H9 (cell line): ENCODE measurements at regions not wholly inside any gene's neighbourhood (a gene's known extent, or its start where the extent isn't known, plus 50 kb on each side); places are given as distances from the start of the nearest gene placed in this dataset.

Experiments used
- DNase-seq: peaks from one replicate; pipeline ENCODE4 v3.0.0-alpha.2; 2017
- H2AFZ ChIP-seq: one replicate; pipeline ENCODE4 v1.6.1; 2013; ENCODE audit warnings: mild to moderate bottlenecking, low read length, control low read depth, moderate library complexity
- H2AK5ac ChIP-seq: 2 replicates; pipeline ENCODE4 v1.6.1; 2013; ENCODE audit warnings: low read length, control low read depth, mixed read lengths; ENCODE audit not compliant: insufficient read length
- H2BK120ac ChIP-seq: one replicate; pipeline ENCODE4 v1.6.1; 2013; ENCODE audit warnings: low read depth, mild to moderate bottlenecking, low read length, control low read depth, inconsistent platforms; ENCODE audit not compliant: poor library complexity, severe bottlenecking
- H2BK12ac ChIP-seq: 2 replicates; pipeline ENCODE4 v1.6.1; 2013; ENCODE audit warnings: low read length, control low read depth, mixed read lengths, low read depth; ENCODE audit not compliant: insufficient read length
- H2BK15ac ChIP-seq: 2 replicates; pipeline ENCODE4 v1.6.1; 2013; ENCODE audit warnings: low read depth, low read length, control low read depth
- H2BK20ac ChIP-seq: one replicate; pipeline ENCODE4 v1.6.1; 2013; ENCODE audit warnings: low read depth, mild to moderate bottlenecking, low read length, control low read depth, inconsistent platforms; ENCODE audit not compliant: poor library complexity, severe bottlenecking
- H2BK5ac ChIP-seq: 2 replicates; pipeline ENCODE4 v1.6.1; 2013; ENCODE audit warnings: low read length, control low read depth, mixed read lengths; ENCODE audit not compliant: insufficient read length
- H3K14ac ChIP-seq: 2 replicates; pipeline ENCODE4 v1.6.1; 2013; ENCODE audit warnings: low read length, control low read depth; ENCODE audit not compliant: insufficient read depth
- H3K18ac ChIP-seq: 2 replicates; pipeline ENCODE4 v1.6.1; 2013; ENCODE audit warnings: low read depth, mild to moderate bottlenecking, mixed read lengths, low read length, control low read depth; ENCODE audit not compliant: insufficient read length
- H3K23ac ChIP-seq: 2 replicates; pipeline ENCODE4 v1.6.1; 2013; ENCODE audit warnings: low read length, control low read depth, mixed read lengths, low read depth; ENCODE audit not compliant: insufficient read length
- H3K23me2 ChIP-seq: 2 replicates; pipeline ENCODE4 v1.6.1; 2013; ENCODE audit warnings: low read depth, mild to moderate bottlenecking, mixed read lengths, low read length, control low read depth; ENCODE audit not compliant: insufficient read length, poor library complexity, severe bottlenecking
- H3K27ac ChIP-seq: 2 replicates; pipeline ENCODE4 v1.5.1; 2013; ENCODE audit warnings: low read length, control low read depth, mixed read lengths, low read depth; ENCODE audit not compliant: insufficient read length
- H3K27me3 ChIP-seq: 2 replicates; pipeline ENCODE4 v1.6.1; 2013; ENCODE audit warnings: low read length, control low read depth, inconsistent platforms; ENCODE audit not compliant: insufficient read depth
- H3K4ac ChIP-seq: 2 replicates; pipeline ENCODE4 v1.6.1; 2013; ENCODE audit warnings: low read depth, mild to moderate bottlenecking, control low read depth, inconsistent platforms, low read length, moderate library complexity
- H3K4me1 ChIP-seq: 2 replicates; pipeline ENCODE4 v1.6.1; 2013; ENCODE audit warnings: low read length, control low read depth, inconsistent platforms; ENCODE audit not compliant: insufficient read depth
- H3K4me2 ChIP-seq: 2 replicates; pipeline ENCODE4 v1.6.1; 2013; ENCODE audit warnings: low read length, control low read depth, mixed read lengths; ENCODE audit not compliant: insufficient read length, insufficient read depth
- H3K56ac ChIP-seq: 2 replicates; pipeline ENCODE4 v1.6.1; 2013; ENCODE audit warnings: low read depth, mild to moderate bottlenecking, mixed read lengths, low read length, control low read depth; ENCODE audit not compliant: insufficient read length
- H3K79me1 ChIP-seq: 2 replicates; pipeline ENCODE4 v1.6.1; 2013; ENCODE audit warnings: low read depth, mild to moderate bottlenecking, moderate library complexity, low read length, control low read depth, inconsistent platforms; ENCODE audit not compliant: insufficient read depth, poor library complexity, severe bottlenecking
- H3K79me2 ChIP-seq: 2 replicates; pipeline ENCODE4 v1.6.1; 2013; ENCODE audit warnings: low read length, control low read depth, inconsistent platforms; ENCODE audit not compliant: insufficient read depth
- H3K9ac ChIP-seq: 2 replicates; pipeline ENCODE4 v1.6.1; 2013; ENCODE audit warnings: low read length, control low read depth, mixed read lengths; ENCODE audit not compliant: insufficient read length; ENCODE audit errors: extremely low read depth
- H3K9me3 ChIP-seq: one replicate; pipeline ENCODE4 v1.6.1; 2013; ENCODE audit warnings: low read depth, low read length, inconsistent platforms; ENCODE audit not compliant: control insufficient read depth
- H3T11ph ChIP-seq: one replicate; pipeline ENCODE4 v1.6.1; 2013; ENCODE audit warnings: mild to moderate bottlenecking, low read length, control low read depth, inconsistent platforms
- H4K20me1 ChIP-seq: one replicate; pipeline ENCODE4 v1.6.1; 2013; ENCODE audit not compliant: control insufficient read depth, insufficient read length, insufficient read depth
- H4K5ac ChIP-seq: 2 replicates; pipeline ENCODE4 v1.6.1; 2013; ENCODE audit warnings: low read depth, mild to moderate bottlenecking, mixed read lengths, low read length, control low read depth; ENCODE audit not compliant: insufficient read length
- H4K8ac ChIP-seq: replicated peaks from 2 replicates; pipeline ENCODE4 v1.6.1; 2013; ENCODE audit warnings: low read length, control low read depth, mixed read lengths, low read depth; ENCODE audit not compliant: insufficient read length
- H4K91ac ChIP-seq: 2 replicates; pipeline ENCODE4 v1.6.1; 2013; ENCODE audit warnings: low read depth, mild to moderate bottlenecking, moderate library complexity, mixed read lengths, low read length, control low read depth; ENCODE audit not compliant: insufficient read length
- H3K27ac Mint-ChIP-seq, 3 experiments: 2 replicates in 2 of 3; 3 replicates in 1 of 3; pipeline ENCODE4 v1.8.0; 2020 to 2021; ENCODE audit warnings: mixed read lengths in 3 of 3, mild to moderate bottlenecking in 1 of 3, moderate library complexity in 1 of 3
- H3K27me3 Mint-ChIP-seq: 2 replicates; pipeline ENCODE4 v1.8.0; 2021; ENCODE audit warnings: low read depth, mild to moderate bottlenecking, moderate library complexity, mixed read lengths
- H3K36me3 Mint-ChIP-seq, 3 experiments: 2 replicates in 2 of 3; 3 replicates in 1 of 3; pipeline ENCODE4 v1.8.0; 2020 to 2021; ENCODE audit warnings: low read depth in 3 of 3, mixed read lengths in 3 of 3; ENCODE audit not compliant: insufficient read depth in 1 of 3
- H3K4me1 Mint-ChIP-seq, 2 experiments: 2 replicates each; pipeline ENCODE4 v1.8.0; 2020; ENCODE audit warnings: mixed read lengths in 2 of 2
- H3K4me3 Mint-ChIP-seq, 2 experiments: 2 replicates in 1 of 2; 3 replicates in 1 of 2; pipeline ENCODE4 v1.8.0; 2020 to 2021; ENCODE audit warnings: mild to moderate bottlenecking in 2 of 2, mixed read lengths in 2 of 2, moderate library complexity in 1 of 2
- H3K9me3 Mint-ChIP-seq, 2 experiments: 2 replicates in 1 of 2; 3 replicates in 1 of 2; pipeline ENCODE4 v1.8.0; 2020; ENCODE audit warnings: mild to moderate bottlenecking in 2 of 2, mixed read lengths in 2 of 2, moderate library complexity in 1 of 2
- TF ChIP-seq, protein P1 (sequence below): fragments of 200-600 bp; sonication (generic); conservative IDR thresholded peaks from 3 replicates; pipeline ENCODE4 v1.8.0; 2021; ENCODE audit warnings: antibody characterized with exemption, mild to moderate bottlenecking

- Histone ChIP-seq H4K5ac (no peak overlapping the region), H3K9me3 (no peaks in the 10 kb centered on the region), H3T11ph (no peak overlapping the region), H3K4ac (no peak overlapping the region), H3K14ac (no peak overlapping the region), H2BK12ac (no peak overlapping the region), H3K18ac (no peak overlapping the region), H3K56ac (no peak overlapping the region), H2BK20ac (no peak overlapping the region), H2BK15ac (no peak overlapping the region), H3K27ac (no peak overlapping the region), H2BK5ac (no peak overlapping the region), H3K79me2 (no peaks in the 10 kb centered on the region), H3K23ac (no peak overlapping the region), H3K23me2 (no peaks in the 10 kb centered on the region), H3K27me3 (no peaks in the 10 kb centered on the region), H2BK120ac (no peak overlapping the region), H3K79me1 (no peaks in the 10 kb centered on the region), H3K4me2 (no peak overlapping the region), H2AFZ (no peak overlapping the region), H3K4me1 (no peaks in the 10 kb centered on the region), H4K20me1 (no peaks in the 10 kb centered on the region), H4K8ac (no peak overlapping the region), H2AK5ac (no peak overlapping the region), H3K9ac (no peak overlapping the region), H4K91ac (no peak overlapping the region)
- no peaks in the 10 kb centered on the region; a peak in 1 of 5 replicates for H3K9me3 Mint-ChIP-seq
- TF ChIP-seq, protein P1, sequence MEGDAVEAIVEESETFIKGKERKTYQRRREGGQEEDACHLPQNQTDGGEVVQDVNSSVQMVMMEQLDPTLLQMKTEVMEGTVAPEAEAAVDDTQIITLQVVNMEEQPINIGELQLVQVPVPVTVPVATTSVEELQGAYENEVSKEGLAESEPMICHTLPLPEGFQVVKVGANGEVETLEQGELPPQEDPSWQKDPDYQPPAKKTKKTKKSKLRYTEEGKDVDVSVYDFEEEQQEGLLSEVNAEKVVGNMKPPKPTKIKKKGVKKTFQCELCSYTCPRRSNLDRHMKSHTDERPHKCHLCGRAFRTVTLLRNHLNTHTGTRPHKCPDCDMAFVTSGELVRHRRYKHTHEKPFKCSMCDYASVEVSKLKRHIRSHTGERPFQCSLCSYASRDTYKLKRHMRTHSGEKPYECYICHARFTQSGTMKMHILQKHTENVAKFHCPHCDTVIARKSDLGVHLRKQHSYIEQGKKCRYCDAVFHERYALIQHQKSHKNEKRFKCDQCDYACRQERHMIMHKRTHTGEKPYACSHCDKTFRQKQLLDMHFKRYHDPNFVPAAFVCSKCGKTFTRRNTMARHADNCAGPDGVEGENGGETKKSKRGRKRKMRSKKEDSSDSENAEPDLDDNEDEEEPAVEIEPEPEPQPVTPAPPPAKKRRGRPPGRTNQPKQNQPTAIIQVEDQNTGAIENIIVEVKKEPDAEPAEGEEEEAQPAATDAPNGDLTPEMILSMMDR = no peak
- H3K36me3 Mint-ChIP-seq = no peaks in the 10 kb centered on the region
- DNase-seq = no peak
- H3K27me3 Mint-ChIP-seq = no peaks in the 10 kb centered on the region
- no peak overlapping the region for H3K27ac Mint-ChIP-seq
- H3K4me1 Mint-ChIP-seq = peaks cover 0 to 2% of the 10 kb centered on the region in 2 experiments; a peak in 2 of 4 replicates
- no peak overlapping the region for H3K4me3 Mint-ChIP-seq
Observed at GRCh38 chr14:66413901-66414300, 72.3 kb upstream of the CCDC196 start.
